Fibroblast of pulmonary artery (primary cell): ENCODE measurements at regions not wholly inside any gene's neighbourhood (a gene's known extent, or its start where the extent isn't known, plus 50 kb on each side); places are given as distances from the start of the nearest gene placed in this dataset.

Source experiments
- DNase-seq: peaks from one replicate; pipeline ENCODE4 v3.0.0-alpha.2; 2010; ENCODE audit warnings: low read depth
- H3K4me3 ChIP-seq: replicated peaks from 2 replicates; pipeline ENCODE4 v1.5.1; 2011; ENCODE audit warnings: low read depth, mild to moderate bottlenecking, control low read depth, low read length, moderate library complexity
- TF ChIP-seq, protein P1 (sequence below): IDR thresholded peaks from 2 replicates; pipeline ENCODE4 v1.5.1; 2011; ENCODE audit warnings: mild to moderate bottlenecking, control low read depth, low read length, inconsistent platforms; ENCODE audit errors: missing control alignments

DNA sequence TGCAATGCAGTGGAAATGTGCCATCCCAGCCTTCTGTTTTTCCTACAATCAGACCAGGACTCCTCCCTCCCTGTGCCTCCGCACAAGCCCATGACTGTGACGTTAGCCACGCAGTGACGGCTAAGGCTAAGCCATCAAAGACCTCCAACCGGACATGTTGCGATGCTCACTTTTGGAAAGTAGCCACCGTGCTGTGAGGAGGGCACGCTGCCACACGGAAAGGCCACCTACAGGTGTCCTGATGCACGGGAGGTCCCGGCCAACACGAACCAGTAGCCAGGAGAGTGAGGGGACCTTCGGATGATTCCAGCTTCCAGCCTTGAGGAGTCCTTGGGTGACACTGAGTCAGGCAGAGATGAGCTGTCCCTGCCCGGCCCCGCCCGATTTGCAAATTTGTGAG is 53.9 kb downstream of the FOXL1 start:
- TF ChIP-seq, protein P1, sequence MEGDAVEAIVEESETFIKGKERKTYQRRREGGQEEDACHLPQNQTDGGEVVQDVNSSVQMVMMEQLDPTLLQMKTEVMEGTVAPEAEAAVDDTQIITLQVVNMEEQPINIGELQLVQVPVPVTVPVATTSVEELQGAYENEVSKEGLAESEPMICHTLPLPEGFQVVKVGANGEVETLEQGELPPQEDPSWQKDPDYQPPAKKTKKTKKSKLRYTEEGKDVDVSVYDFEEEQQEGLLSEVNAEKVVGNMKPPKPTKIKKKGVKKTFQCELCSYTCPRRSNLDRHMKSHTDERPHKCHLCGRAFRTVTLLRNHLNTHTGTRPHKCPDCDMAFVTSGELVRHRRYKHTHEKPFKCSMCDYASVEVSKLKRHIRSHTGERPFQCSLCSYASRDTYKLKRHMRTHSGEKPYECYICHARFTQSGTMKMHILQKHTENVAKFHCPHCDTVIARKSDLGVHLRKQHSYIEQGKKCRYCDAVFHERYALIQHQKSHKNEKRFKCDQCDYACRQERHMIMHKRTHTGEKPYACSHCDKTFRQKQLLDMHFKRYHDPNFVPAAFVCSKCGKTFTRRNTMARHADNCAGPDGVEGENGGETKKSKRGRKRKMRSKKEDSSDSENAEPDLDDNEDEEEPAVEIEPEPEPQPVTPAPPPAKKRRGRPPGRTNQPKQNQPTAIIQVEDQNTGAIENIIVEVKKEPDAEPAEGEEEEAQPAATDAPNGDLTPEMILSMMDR, result no peak
- DNase-seq, result no peak
- H3K4me3 ChIP-seq, result no peak overlapping the region

DNA sequence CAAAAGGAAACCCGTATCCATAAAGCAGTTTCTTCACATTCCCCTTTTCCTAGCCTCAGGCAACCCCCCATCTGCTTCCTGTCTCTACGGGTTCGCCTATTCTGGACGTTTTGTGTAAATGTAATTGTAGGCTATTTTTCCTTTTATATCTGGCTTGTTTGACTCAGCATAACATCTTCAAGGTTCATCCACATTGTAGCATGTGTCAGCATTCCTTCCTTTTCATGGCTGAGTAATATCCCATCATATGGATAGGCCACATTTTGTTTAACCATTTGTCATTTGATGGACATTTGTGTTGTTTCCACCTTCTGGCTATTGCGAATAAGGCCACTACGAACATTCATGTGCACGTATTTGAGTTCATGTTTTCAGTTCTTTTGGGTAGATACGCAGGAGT is 54.6 kb downstream of the FOXL1 start:
- H3K4me3 ChIP-seq, result no peak overlapping the region
- DNase-seq, result no peak
- TF ChIP-seq, protein P1, result no peak

DNA sequence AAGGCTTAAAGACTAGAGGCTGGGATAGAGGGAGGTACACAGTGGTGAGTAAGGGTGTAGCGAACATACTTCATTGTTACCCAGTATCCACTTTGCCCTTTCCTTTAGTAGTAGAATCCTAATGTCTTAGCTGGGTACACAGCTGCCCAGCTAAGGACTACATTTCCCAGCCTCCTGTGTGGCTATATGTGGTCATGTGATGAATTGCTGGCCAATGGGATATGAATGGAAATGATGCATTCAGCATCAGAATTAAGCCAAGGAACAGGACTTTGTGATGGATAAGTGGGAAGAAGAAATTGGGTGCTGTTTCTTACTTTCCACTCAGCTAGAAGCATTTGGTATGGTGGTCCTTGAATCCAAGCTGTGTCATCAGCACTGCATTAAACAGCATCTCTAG is 55.9 kb downstream of the FOXL1 start:
- TF ChIP-seq, protein P1, result no peak
- H3K4me3 ChIP-seq, result no peak overlapping the region
- DNase-seq, result peak; percentile 40

DNA sequence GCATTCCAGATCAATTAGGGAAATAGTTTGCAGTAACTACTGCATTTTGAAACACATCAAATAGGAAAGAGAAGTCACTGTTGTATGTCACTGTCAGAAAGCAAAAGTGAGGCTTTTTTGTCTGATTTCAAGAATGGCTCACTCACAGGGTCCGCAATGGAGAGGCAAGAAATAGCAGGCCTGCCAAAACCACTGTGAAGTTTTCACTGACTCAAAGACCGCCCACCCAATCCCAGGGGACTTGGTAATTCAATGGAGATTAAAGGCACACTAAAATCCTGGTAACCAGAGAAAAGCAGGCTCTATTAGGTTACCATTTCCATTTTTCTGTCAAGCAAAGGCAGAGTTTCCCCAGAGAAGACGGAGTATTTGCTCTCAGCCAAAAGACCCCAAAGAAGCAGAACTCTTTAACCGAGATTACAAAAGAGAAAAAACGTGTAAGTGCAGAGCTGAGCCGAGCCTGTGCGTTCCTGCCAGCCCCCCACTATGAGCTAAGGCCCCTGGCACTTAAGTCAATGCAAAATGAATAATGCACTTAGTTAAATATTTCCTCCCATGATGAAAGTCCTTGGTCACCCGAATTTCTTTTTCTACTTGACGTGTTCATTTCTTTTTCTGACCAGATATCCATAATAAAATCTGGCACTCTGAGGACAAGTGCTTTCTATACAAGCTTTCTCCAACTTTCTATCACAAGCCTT is 57.0 kb downstream of the FOXL1 start:
- H3K4me3 ChIP-seq, result no peak overlapping the region
- TF ChIP-seq, protein P1, result no peak
- DNase-seq, result peak; percentile 61

DNA sequence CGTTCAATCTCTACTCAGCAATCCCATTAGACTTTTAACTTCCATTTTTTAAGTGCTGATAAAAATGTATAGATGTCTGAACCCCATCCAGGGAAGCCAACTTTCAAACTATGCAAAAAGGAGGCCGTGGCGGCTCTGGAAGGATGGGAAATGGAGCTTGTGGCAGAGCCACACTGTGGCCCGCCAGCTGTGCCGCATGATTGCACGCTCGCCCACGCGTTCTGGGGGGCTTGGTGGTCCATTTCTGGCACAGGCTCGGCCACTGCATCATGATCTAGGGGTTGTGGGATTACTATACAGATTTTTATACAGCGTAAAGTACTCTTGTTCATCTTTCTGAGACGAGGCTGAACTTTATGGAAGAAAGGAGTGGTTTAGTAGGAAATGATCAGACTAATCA is 57.6 kb downstream of the FOXL1 start:
- TF ChIP-seq, protein P1, result no peak

DNA sequence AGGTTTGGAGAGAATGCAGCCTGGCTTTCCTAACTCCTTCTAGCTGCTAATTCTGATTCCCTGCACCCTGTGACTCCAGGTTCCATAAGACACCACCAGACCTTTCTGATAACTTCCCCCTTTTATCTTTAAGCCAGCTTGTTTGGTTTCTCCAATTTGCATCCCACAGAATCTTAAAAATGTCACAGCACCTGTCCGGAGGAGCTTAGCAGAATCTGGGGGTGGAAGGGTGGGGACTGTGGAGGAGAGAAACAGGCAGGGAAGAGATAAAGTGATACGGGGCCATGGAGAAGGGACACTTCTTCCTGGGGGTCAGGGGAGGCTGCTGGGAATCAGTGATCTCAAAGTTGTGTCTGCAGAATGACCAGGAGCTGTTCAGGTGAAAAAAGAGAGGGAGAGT is 59.4 kb downstream of the FOXL1 start:
- no peak overlapping the region for H3K4me3 ChIP-seq
- no peak for DNase-seq
- TF ChIP-seq, protein P1, result no peak

More for the DNA sequence above, 57.6 kb downstream of the FOXL1 start:
- H3K4me3 ChIP-seq, result no peak overlapping the region
- DNase-seq, result no peak

DNA sequence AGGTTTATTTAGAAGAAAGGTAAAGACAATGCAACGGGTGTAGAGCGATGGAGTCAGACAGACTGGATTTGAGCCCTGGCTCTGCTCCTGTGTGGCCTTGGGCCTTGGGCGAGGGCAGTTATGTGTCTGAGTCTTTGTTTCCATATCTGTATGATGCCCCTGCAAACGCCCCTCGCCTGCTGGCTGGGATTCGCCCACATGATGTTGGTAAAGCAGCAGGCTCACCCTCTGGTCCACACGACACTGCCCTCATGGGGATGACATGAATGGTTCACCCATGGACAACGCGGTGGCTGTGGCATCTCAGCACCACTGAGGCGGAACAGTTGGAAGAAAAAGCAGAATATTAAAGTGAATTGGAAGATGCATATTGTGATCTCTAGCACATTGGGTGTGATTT is 60.3 kb downstream of the FOXL1 start:
- no peak overlapping the region for H3K4me3 ChIP-seq
- DNase-seq, result no peak
- TF ChIP-seq, protein P1, result no peak
